Activated CD4-positive, CD25-positive, alpha-beta regulatory T cell treated with anti-CD3 and anti-CD28 coated beads, Interleukin-2, amount 50 U/mL, for 16 hours (primary cell): ENCODE measurements at regions not wholly inside any gene's neighbourhood (a gene's known extent, or its start where the extent isn't known, plus 50 kb on each side); places are given as distances from the start of the nearest gene placed in this dataset.

Experiments
- DNase-seq: peaks from one replicate; pipeline ENCODE4 v3.0.0-alpha.2; 2020; ENCODE audit warnings: low read depth, low spot score

DNA sequence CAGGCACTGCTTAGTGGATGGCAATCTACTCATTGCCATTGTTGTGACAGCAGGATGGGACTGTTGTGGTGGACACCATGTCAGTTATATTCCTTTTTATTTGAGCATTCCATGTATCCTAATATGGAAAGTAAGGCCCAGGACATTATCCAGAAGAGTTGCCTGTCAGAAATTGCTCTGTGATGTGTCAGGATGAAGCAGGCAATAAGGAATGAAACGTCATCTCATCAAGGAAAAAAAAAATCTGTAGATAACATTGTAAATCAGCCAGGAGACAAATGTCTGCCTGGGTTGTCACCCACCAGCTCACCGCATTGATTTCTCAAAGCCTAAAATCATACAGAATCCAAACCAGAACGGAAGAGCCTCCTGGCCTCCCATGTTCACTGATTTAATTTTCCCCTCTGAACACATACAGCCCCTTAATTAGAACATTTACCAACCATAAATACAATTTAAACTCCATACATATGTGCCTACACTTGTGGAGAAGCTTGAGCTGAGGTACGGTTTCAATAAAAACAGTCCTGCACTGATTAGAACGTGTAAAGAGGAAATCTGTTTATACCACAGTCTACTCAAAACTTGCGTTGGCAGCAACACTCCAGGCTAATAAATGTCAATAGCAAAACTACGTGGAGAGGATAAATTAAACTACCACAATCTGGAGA, 73.9 kb downstream of the FOXD1 start:
- DNase-seq, result no peak

DNA sequence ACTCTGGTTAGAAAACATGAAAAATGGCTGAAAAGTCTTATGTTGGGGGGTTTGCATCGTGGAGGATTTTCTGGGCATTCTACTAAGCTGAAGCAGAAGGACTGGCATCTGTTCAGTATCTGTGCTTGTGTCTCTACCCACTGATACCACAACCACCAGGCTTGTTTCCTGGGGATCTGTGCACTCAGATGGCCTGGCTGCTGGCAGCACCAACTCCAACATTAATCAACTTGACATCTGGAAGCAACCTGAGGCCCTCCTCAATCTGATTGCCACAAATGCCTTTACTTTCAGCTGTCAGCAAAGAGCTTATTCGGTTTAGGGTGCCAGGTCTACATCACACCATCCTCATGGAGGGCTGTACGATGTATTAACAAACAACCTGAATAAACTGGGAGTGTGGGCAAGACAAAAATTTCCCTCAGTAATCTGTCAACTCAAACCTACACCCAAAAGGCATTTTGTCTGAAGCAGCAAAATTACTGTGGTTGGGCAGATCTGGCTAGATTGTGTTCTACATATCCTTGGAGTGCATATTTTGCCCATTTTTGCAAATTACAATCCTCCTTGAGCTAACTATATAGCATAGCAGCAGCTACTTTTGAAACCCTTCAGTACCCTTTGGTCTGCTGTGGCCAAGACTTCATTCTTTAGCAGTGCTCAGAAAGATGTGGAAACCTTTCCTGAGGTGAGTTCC, 74.6 kb downstream of the FOXD1 start:
- DNase-seq, result no peak

- DNase-seq, result no peak
Observed at GRCh38 chr5:73370640-73371583, 77.7 kb downstream of the FOXD1 start.

DNA sequence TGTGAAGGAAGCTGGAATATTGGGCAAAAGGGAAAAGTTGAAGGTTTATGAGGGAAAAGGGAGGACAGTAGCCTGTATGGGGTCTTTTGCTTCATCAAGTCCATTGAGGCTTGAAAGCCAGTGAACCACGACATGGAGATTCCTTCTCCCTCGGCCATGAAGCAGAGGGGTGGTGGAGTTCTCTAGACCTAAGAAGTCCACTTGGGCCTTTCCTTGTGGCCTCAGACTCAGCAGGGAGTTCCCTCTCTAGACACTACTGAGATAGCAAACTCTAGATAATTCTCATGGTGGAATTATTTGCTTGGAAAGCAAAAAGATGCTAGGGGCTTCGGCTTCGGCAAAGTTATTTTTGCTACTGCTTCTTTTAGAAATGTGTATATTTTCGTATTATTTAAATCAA, 78.5 kb downstream of the FOXD1 start:
- DNase-seq, result no peak

GRCh38 chr5:73369278-73369677, 79.3 kb downstream of the FOXD1 start:
- DNase-seq, result no peak

- DNase-seq, result no peak
Observed at GRCh38 chr5:73367650-73368049, 80.9 kb downstream of the FOXD1 start.

DNA sequence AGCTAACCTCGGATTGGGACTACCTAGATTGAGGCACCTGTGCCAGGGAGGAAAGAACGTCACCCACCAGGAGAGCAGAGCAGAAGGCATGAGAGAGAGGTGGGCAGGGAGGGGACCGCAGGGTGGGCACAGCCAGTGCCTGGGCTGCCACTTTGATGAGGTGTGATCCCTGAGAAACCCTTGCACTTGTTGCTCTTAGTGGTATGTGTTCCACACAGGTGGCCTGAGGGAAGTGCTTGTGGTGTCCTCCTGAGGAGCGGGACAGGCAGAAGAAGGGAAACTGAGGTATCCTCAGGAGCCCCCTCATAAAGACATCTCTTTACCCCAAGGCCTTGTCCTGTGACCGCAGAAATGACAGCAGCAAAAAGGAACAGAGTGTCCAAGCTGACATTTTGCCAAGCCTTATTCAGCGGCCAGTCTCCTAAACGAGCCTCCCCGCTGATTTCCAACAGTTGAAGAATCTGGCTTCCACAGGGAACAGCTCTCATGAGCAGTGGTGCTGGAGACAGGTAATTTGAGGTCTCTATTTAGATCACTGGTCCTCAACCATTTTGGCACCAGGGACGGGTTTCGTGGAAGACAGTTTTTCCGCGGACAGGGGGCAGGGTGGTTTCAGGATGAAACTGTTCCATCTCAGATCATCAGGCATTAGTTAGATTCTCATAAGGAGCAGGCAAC, 82.4 kb downstream of the FOXD1 start:
- DNase-seq, result no peak

GRCh38 chr5:73365301-73365853, 83.2 kb downstream of the FOXD1 start:
- no peak for DNase-seq

- no peak for DNase-seq
Observed at GRCh38 chr5:73363911-73364730, 84.5 kb downstream of the FOXD1 start.

DNA sequence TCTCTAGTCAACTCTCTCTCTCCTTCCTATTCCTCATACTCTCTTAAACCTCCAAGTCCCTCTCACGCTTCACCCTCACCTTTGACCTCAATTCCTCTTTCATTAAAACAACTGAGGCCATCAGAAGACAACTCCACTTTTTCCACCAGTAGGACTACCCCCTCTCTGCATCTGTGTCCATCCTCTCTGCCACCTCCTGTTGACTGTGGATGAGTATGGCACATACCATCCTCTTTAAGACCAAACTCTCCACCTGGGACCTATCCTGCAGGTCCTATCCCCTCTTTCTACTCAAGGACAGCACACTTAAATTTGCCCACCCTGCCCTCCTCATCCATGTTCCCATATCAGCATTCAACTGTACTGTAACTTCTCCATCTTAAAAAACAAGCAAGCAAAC, 89.2 kb downstream of the FOXD1 start:
- no peak for DNase-seq

DNA sequence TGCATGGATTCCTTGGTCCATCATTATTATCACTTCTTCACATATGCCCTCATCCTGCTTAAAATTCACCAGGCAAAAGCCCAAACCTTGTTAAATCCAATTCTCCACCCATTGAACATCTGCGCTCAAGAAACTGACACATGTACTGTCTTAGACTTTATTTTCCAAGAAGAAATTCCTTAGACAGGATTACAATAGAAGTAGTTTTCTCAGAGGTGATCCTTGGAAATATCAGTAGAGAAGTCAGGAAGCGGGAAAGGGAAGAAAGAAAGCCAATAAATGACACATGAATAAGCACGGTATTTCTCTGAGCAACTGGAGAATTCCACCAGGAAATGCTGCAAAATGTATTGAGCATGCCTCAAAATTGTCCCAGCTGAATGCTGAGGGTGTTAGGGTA, 90.2 kb downstream of the FOXD1 start:
- DNase-seq, result no peak

- no peak for DNase-seq
Observed at GRCh38 chr5:73357576-73357975, 91.0 kb downstream of the FOXD1 start.

GRCh38 chr5:73355108-73355507, 93.5 kb downstream of the FOXD1 start:
- no peak for DNase-seq

- DNase-seq, result no peak
Observed at GRCh38 chr5:73354406-73354805, 94.2 kb downstream of the FOXD1 start.

DNA sequence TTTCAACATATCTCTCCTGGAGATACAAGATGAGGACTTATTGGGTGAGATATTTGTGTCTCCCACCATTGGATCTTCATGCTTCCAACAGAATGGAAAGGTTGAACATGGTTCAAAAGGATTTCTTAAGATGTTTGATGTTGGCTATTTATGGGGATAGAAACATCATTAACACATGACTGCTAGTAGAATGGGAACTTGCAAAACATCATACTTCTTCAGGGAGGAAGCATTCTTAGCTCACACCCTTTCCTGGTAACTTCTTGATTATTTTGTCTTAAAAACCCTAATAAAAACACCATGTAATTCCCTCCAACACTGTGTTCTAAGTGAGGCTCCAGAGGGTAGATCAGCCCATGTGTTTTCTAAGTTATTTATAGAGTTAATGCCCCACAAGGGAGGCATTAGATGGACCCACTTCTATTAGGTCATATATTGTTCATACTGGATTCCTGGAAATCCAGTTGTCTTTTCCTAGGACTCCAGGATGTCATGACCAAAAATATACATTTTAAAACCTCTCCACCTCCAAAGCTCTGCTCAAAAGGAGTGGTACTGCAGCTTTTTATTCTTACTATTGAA, 95.8 kb downstream of the FOXD1 start:
- no peak for DNase-seq

GRCh38 chr5:73352243-73352642, 96.3 kb downstream of the FOXD1 start:
- DNase-seq, result no peak

DNA sequence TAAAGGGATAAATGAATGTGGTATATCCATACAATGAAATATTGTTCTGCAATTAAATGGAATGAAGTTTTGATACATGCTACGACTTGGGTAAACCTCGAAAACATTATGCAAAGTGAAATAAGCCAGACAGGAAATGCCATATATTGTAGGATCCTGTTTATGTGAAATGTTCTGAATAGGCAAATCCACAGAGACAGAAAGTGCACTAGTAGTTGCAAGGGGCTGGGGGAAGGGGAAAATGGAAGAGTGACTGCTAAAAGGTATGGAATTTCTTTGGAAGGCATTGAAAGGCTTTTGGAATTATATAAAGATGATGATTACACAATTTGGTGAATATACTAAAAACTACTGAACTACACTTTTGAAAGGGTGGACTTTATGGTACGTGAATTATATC, 97.0 kb downstream of the FOXD1 start:
- no peak for DNase-seq

DNA sequence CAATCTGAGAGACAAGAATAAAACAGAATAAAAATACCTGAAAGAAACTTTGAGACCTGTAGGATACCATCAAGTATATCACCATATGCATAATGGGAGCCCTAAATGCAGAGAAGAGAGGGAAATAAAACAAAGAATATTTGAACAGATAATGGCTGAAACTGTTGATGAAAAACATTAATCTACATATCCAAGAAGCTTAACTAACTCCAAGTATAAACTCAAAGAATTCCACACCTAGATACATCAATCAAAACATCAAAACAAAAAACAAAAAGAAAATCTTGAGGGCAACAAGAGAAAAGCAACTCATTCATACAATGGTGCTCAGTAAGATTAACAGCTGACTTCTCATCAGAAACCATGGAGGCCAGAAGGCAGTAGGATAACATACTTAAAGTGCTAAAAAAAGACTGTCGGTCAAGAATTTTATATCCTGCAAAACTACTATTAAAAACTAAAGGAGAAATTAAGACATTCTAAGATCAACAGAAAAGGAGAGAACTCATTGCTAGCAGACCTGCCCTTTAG, 101.6 kb downstream of the FOXD1 start:
- DNase-seq, result no peak

GRCh38 chr5:73344835-73345234, 103.7 kb downstream of the FOXD1 start:
- no peak for DNase-seq

DNA sequence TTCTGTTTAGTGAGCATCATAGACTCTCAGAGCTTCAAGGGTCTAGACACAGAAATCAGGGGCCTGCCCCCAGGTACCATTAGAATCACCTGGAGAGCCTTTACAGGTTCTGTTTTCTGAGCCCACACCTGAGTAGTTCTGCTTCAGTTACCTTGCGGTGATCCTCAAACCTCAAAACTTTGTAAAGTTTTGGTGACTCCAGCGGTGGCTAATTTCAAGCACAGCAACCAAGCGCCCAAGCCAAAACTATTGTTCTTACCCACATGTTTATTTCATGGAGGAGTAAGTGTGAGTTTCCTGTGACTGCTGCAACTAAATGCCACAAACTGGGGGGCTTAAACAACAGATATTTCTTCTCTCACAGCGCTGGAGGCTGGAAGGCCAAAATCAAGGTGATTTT, 108.9 kb downstream of the FOXD1 start:
- no peak for DNase-seq
